SK-N-SH (cell line): ENCODE measurements at regions not wholly inside any gene's neighbourhood (a gene's known extent, or its start where the extent isn't known, plus 50 kb on each side); places are given as distances from the start of the nearest gene placed in this dataset.

Experiments used
- EZH2phosphoT487 ChIP-seq: fragments of 200-600 bp; sonication (generic); IDR thresholded peaks from 2 replicates; pipeline ENCODE4 v1.6.1; 2017; ENCODE audit warnings: low read depth, mixed run types, mild to moderate bottlenecking, antibody characterized with exemption, moderate library complexity, borderline replicate concordance
- GABPA ChIP-seq: IDR thresholded peaks from 2 replicates; pipeline ENCODE4 v1.4.0; 2012; ENCODE audit warnings: low read depth, mild to moderate bottlenecking
- RAD21 ChIP-seq: IDR thresholded peaks from 2 replicates; pipeline ENCODE4 v1.6.1; 2012; ENCODE audit warnings: mild to moderate bottlenecking, low read length
- RFX5 ChIP-seq: IDR thresholded peaks from 2 replicates; pipeline ENCODE4 v1.6.1; 2012; ENCODE audit warnings: mild to moderate bottlenecking, improper control_type of control experiment, low read length
- SIN3A ChIP-seq: IDR thresholded peaks from 2 replicates; pipeline ENCODE4 v1.6.1; 2012; ENCODE audit warnings: low read depth, mild to moderate bottlenecking, low read length, moderate library complexity, borderline replicate concordance
- TAF1 ChIP-seq: IDR thresholded peaks from 2 replicates; pipeline ENCODE4 v1.6.1; 2012; ENCODE audit warnings: low read depth, mild to moderate bottlenecking, low read length, moderate library complexity, borderline replicate concordance
- YY1 ChIP-seq: IDR thresholded peaks from 2 replicates; pipeline ENCODE4 v1.4.0; 2012; ENCODE audit warnings: low read depth, mild to moderate bottlenecking
- TF ChIP-seq, protein P1 (sequence below): fragments of 200-600 bp; sonication (generic); IDR thresholded peaks from 2 replicates; pipeline ENCODE4 v1.6.1; 2017; ENCODE audit warnings: antibody characterized with exemption, mild to moderate bottlenecking, moderate library complexity

- TF ChIP-seq YY1 (no peak), GABPA (no peak), TAF1 (no peak), EZH2phosphoT487 (no peak), RAD21 (no peak), RFX5 (no peak), SIN3A (no peak)
- TF ChIP-seq, protein P1, sequence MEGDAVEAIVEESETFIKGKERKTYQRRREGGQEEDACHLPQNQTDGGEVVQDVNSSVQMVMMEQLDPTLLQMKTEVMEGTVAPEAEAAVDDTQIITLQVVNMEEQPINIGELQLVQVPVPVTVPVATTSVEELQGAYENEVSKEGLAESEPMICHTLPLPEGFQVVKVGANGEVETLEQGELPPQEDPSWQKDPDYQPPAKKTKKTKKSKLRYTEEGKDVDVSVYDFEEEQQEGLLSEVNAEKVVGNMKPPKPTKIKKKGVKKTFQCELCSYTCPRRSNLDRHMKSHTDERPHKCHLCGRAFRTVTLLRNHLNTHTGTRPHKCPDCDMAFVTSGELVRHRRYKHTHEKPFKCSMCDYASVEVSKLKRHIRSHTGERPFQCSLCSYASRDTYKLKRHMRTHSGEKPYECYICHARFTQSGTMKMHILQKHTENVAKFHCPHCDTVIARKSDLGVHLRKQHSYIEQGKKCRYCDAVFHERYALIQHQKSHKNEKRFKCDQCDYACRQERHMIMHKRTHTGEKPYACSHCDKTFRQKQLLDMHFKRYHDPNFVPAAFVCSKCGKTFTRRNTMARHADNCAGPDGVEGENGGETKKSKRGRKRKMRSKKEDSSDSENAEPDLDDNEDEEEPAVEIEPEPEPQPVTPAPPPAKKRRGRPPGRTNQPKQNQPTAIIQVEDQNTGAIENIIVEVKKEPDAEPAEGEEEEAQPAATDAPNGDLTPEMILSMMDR, result no peak
Observed at GRCh38 chr7:21135437-21135836, 292.4 kb upstream of the SP4 start.
